Heart left ventricle (tissue), 13 donors: ENCODE measurements at regions not wholly inside any gene's neighbourhood (a gene's known extent, or its start where the extent isn't known, plus 50 kb on each side); places are given as distances from the start of the nearest gene placed in this dataset.

Experiments
- CTCF ChIP-seq, 12 donors: fragments of 200-600 bp; sonication (generic) in 4 of 12; IDR thresholded peaks; one replicate each; pipeline versions ENCODE4 v1.5.0 to v1.8.0; 2018 to 2022; ENCODE audit warnings: antibody characterized with exemption in 12 of 12, mild to moderate bottlenecking in 5 of 12
- POLR2A ChIP-seq, 2 donors: fragments of 450-650 bp; IDR thresholded peaks; one replicate each; pipeline ENCODE4 v1.6.1; 2017; ENCODE audit warnings: antibody characterized with exemption in 2 of 2, mild to moderate bottlenecking in 2 of 2, moderate library complexity in 2 of 2
- donor health status: ischemic (EF 13 %, LVEDD 7.1; RV severe dilation, severe dysfunction).
- donor health status: DM: no; HTN: yes; CAD: no.
- donor health status: DM: no; HTN: no; CAD: no.
- donor health status: ischemic (EF 25% LVEDD 6.9; RV normal size, moderate dysfunction).
- donor health status: ischemic (EF 25% LVEDD 5.7; RV mildly dilated, moderate dysfunction).
- donor health status: ischemic (EF 35%, LVEDD 5.7; RV mildly dilated, moderate dysfunction).
- donor health status: nonischemic (EF 11% LVEDD 7.7; RV severe dilation, severe dysfunction).
- donor health status: DM: yes; HTN: yes; CAD: no.
- donor health status: PGD.
- donor health status: ischemic (EF 29% LVEDD 5.4; RV normal size, mild dysfunction).
- donor health status: nonischemic (EF 23%, LVEDD 6.1; RV moderate dilation, normal function).

- TF ChIP-seq CTCF (IDR thresholded peaks at IDR 0.05) (no peak), POLR2A (IDR thresholded peaks at IDR 0.05) (no peak)
Measured at GRCh38 chr3:193879864-193880242, 256.1 kb upstream of the HES1 start.
